Upper lobe of right lung (tissue), 1 donor: ENCODE measurements at regions not wholly inside any gene's neighbourhood (a gene's known extent, or its start where the extent isn't known, plus 50 kb on each side); places are given as distances from the start of the nearest gene placed in this dataset.

ENCODE experiments used
- ATAC-seq: fragments of 200-7000 bp; cut with Tn5 transposase; one replicate; pipeline ENCODE4 v1.9.1; 2020; ENCODE audit warnings: mild to moderate bottlenecking, moderate library complexity
- DNase-seq: peaks from one replicate; pipeline ENCODE4 v3.0.0-alpha.2; 2020
- H3K27ac ChIP-seq: fragments of 200-600 bp; one replicate; pipeline ENCODE4 v1.8.0; 2022
- H3K27me3 ChIP-seq: fragments of 200-600 bp; one replicate; pipeline ENCODE4 v1.8.0; 2022; ENCODE audit warnings: mild to moderate bottlenecking
- H3K36me3 ChIP-seq: fragments of 200-600 bp; one replicate; pipeline ENCODE4 v1.8.0; 2022
- H3K4me1 ChIP-seq: fragments of 200-600 bp; one replicate; pipeline ENCODE4 v1.8.0; 2022
- H3K4me3 ChIP-seq: fragments of 200-600 bp; one replicate; pipeline ENCODE4 v1.8.0; 2022; ENCODE audit warnings: mild to moderate bottlenecking
- H3K9me3 ChIP-seq: fragments of 200-600 bp; one replicate; pipeline ENCODE4 v1.8.0; 2022
- CTCF ChIP-seq: fragments of 200-600 bp; IDR thresholded peaks from one replicate; pipeline ENCODE4 v1.8.0; 2022; ENCODE audit warnings: antibody characterized with exemption
- intact Hi-C: fragments of 100-400 bp; cut with DNase I; formaldehyde crosslinking; loops from one replicate; pipeline ENCODE4 v1.11.0; 2022
- donor health status: DM: no; HTN: yes; CAD: no; lungs with severe emphysema.

DNA sequence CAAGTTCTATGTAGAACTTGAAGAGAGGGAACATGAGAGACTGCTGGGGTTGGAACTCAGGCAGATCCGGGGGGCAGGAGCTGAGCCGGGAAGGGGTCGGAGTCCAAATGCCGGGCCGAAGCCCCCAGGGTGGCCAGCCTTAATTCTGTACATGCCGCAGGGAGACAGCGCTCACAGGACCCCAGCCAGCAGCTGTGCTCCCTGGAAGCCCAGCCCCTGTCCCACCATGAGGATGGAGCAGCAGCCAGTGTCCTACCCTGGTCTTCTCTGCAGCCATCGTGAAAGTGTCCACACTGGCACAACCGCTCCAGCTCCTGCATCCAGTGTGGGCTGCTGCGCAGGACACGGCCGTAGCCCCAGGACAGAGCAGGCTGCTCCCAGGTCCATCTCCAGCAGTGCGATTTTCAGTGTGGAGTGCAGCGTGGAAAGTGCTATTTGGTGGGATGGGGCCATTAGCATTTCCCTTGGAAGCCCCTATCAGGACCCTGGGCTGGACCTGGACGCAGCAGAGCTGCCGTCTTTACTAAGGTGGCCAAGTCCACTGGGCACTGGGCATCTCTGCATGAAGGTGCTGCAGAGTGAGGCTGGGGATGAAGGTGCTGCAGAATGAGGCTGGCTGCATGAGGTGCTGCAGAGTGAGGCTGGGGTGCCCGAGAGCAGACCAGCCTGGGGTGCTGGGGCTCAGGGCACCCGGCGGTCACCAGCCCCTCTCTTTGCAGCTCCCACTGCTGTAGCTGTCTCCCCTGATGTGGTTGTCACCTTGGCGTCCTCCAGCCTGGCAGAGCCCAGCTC lies 737.4 kb downstream of the BRD1 start:
- intact Hi-C loops = no loop called here
- no peaks in the 10 kb centered on the region for H3K9me3 ChIP-seq
- H3K27me3 ChIP-seq = peaks cover 27% of the 10 kb centered on the region
- peak; percentile 60 for DNase-seq
- no peak for TF ChIP-seq CTCF
- no peak overlapping the region for H3K4me3 ChIP-seq
- H3K4me1 ChIP-seq = no peaks in the 10 kb centered on the region
- H3K27ac ChIP-seq = no peak overlapping the region
- no peaks in the 10 kb centered on the region for H3K36me3 ChIP-seq
- ATAC-seq = no peak

- TF ChIP-seq CTCF = no peak
- Histone ChIP-seq H3K36me3 (no peaks in the 10 kb centered on the region), H3K4me3 (no peak overlapping the region), H3K4me1 (no peaks in the 10 kb centered on the region), H3K27ac (no peak overlapping the region), H3K27me3 (peaks cover 27% of the 10 kb centered on the region), H3K9me3 (no peaks in the 10 kb centered on the region)
- peak; percentile 57 for DNase-seq
- no peak for ATAC-seq
- intact Hi-C loops = no loop called here
Measured at GRCh38 chr22:49088801-49089791, 738.6 kb downstream of the BRD1 start.

GRCh38 chr22:49087716-49088601 lies 739.7 kb downstream of the BRD1 start:
- H3K36me3 ChIP-seq = no peaks in the 10 kb centered on the region
- no peaks in the 10 kb centered on the region for H3K4me1 ChIP-seq
- H3K27me3 ChIP-seq = peaks cover 27% of the 10 kb centered on the region
- TF ChIP-seq CTCF = no peak
- H3K9me3 ChIP-seq = no peaks in the 10 kb centered on the region
- DNase-seq = peak; percentile 52
- intact Hi-C loops = no loop called here
- no peak for ATAC-seq
- no peak overlapping the region for H3K27ac ChIP-seq
- no peak overlapping the region for H3K4me3 ChIP-seq

DNA sequence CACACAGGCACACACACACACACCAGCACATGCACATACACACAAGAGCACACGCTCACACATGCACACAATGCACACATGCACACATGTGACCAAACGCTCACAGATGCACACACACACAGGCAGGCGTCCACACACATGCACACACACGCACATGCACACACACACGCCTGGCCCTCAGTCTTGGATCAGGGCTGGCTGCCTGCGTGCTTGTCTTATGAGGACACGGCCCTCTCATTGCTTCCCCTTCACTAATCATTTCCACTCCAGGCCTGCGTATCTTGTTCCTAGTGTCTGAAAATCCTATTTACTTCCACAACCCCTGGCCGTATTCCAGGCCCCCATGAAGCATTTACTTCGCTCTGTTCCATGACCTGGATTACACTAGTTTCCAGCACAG lies 740.5 kb downstream of the BRD1 start:
- peak; percentile 21 for DNase-seq
- TF ChIP-seq CTCF = no peak
- Histone ChIP-seq H3K27ac (no peak overlapping the region), H3K36me3 (no peaks in the 10 kb centered on the region), H3K9me3 (no peaks in the 10 kb centered on the region), H3K4me3 (no peak overlapping the region), H3K4me1 (no peaks in the 10 kb centered on the region), H3K27me3 (peaks cover 25% of the 10 kb centered on the region)
- intact Hi-C loops = no loop called here
- ATAC-seq = no peak

DNA sequence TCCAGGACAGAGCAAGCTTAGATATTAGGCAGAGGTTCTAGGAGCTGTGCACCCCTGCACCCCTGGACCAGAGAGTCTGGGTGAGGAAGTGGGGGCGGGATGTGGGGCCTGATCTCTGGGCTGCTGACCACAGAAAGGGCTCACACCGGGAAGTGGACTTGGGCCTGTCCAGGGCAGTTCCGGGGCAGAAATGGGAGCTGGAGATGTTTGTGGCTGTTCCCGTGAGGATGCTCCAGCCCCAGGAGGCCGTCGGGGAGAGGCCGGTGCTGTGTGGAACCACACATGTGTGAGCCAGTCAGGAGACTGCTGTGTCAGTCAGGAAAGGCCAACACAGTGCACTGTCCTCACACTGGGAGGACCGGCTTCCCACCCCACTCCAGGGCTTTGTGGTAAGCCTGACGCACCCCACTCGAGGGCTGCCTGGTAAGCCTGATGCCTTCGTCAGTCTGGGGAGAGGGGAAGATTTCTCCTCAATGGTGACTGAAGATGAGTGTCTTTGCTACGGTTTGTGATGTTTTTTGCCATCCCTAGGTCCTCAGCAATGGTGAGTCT lies 741.0 kb downstream of the BRD1 start:
- Histone ChIP-seq H3K4me1 (no peaks in the 10 kb centered on the region), H3K27me3 (peaks cover 19% of the 10 kb centered on the region), H3K4me3 (no peak overlapping the region), H3K9me3 (no peaks in the 10 kb centered on the region), H3K27ac (no peak overlapping the region), H3K36me3 (no peaks in the 10 kb centered on the region)
- peak; percentile 40 for DNase-seq
- ATAC-seq = no peak
- intact Hi-C loops = no loop called here
- TF ChIP-seq CTCF = no peak
